ENCODE measurements at regions not wholly inside any gene's neighbourhood (a gene's known extent, or its start where the extent isn't known, plus 50 kb on each side); places are given as distances from the start of the nearest gene placed in this dataset.

GRCh38 chr9:134214386-134214765, 50.0 kb upstream of the RNU6ATAC start:
- no peak for DNase-seq

DNA sequence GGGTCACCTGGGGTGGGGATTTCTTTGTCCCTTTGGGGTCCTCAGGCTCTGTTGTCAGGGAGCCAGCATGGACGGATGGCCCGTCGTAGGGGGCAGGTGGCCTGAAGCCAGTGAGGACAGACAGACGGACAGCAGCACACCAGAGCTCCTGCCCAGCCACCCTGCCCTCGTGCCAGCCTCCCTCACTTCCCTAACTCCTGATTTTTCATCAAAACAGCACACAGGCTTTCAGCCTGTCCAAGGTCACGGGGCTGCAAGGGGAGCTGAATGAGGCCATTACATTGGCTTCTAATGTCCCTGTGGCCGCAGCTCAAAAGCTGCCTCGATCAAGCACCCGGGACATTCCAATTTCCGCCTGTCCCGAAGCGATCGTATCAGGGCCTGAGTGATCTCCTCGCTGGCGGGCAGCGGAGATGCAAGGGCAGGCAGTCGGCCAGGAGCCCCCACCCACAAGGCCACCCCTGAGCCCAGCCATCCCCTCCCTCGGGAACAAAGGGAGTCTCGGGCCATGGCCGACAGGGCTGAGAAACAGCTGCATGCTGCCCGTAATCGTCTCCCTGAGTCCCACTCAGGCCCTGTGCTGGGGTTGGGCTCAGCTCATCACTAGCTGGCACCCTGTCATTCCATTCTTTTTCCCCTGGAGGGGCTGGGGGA, 50.5 kb upstream of the RNU6ATAC start:
- DNase-seq: no peak

- no peak for DNase-seq
Observed at GRCh38 chr9:134215420-134215698, 51.0 kb upstream of the RNU6ATAC start.

DNA sequence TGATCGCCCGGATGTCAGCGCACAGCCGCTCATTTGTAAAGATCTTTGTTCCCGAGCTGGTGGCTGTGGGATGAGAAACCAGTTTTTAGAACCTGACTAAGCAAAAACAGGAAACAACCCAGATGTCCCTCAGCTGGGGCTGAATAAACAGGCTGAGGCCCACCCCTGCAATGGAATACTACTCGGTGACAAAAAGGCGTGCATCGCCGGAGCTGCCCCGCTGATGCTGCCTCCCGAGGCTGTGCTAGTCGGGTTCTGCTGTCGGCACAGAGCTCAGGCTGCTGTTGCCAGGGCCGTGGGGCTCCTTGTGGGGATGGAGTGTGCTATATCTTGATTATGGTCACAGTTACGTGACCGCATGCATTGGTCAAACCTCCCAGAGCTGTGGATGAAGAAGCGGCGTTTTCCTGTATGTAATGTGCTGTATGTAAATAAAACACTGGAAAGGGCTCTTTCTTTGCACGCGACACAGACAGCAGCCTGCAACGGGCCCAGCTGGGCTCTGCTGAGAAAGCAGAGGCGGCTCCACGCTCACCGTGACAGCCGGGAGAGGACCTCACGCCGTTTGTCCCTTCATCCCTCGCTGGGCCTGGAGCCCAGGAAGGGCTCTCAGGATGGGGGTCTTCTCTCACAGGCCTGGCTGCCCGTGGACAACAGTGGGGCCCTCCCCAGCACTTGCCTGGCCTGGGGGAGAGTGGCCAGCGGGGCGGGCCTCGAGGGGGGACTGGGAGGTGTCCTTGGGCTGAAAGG, 51.5 kb upstream of the RNU6ATAC start:
- DNase-seq: no peak

GRCh38 chr9:134216449-134216951, 52.1 kb upstream of the RNU6ATAC start:
- no peak for DNase-seq

GRCh38 chr9:134216961-134217360, 52.6 kb upstream of the RNU6ATAC start:
- no peak for DNase-seq

DNA sequence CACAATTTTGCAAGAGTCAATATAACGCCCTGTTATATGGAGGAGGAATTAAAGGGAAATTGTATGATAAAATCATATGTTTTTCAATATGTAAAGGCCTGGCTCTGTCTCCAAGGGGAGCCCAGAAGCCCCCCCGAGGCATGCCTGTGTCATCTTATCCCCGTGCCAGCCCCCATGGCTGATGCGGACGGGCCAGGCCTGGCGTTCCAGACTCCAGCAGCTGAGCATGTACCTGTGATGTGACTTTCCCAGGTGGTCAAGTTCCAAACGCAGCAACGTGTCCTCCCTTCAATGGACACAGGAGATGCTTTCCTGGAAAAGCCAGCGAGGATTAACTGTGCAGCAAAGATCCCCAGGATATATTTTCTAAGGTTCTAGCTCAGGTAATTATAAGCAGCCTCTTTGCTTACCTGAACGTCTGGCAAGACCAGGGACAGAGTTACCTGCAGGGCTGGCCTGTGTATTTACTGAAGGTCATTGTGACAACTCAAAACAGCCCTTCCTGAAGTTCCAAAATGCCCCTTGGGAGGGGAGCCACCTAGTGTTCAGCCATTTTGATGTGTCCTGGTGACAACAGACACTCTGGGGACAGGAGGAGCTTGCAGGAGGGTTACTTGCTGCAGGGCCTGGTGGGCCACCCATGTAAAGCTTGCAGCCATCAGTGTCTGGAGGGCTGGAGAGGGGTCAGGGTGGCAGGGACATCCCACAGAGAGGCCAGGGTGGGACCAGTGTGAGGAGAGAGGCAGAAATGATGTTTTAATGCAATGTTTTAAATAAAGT, 53.3 kb upstream of the RNU6ATAC start:
- peak; percentile 30 for DNase-seq

- DNase-seq: no peak
Observed at GRCh38 chr9:134218230-134218629, 53.9 kb upstream of the RNU6ATAC start.

- DNase-seq: no peak
Observed at GRCh38 chr9:134219646-134220060, 55.3 kb upstream of the RNU6ATAC start.

GRCh38 chr9:134220311-134220710, 55.9 kb upstream of the RNU6ATAC start:
- DNase-seq: no peak

DNA sequence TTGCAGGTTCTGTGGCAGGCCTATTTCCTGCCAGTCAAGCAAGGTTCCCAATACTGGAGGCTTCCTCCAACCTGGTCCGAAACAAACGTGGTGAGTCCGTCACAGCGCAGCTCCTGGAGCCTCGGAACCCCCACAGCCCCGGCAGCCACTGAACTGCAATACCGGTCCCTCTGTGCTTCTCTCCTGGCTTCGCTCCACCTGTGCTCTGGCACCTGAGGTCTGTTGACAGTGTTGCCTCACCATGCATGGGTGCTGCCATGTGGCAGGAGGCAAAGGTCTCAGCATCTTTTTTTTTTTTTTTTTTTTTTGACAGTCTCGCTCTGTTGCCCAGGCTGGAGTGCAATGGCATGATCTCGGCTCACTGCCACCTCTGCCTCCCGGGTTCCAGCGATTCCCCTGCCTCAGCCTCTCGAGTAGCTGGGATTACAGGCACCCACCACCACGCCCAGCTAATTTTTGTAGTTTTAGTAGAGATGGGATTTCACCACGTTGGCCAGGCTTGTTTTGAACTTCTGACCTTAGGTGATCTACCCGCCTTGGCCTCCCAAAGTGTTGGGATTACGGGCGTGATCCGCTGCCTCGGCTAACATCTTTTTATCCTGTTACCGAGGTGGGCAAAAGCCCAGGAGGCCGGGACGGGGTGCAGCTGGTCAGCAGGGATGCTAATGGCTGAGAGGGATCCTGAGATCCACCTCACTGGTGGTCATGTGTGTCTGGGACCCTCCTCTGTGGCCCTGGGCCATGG, 57.1 kb upstream of the RNU6ATAC start:
- no peak for DNase-seq

- no peak for DNase-seq
Observed at GRCh38 chr9:134222018-134222573, 57.7 kb upstream of the RNU6ATAC start.

- no peak for DNase-seq
Observed at GRCh38 chr9:134223091-134223490, 58.7 kb upstream of the RNU6ATAC start.

GRCh38 chr9:134223591-134224122, 59.3 kb upstream of the RNU6ATAC start:
- DNase-seq: no peak

GRCh38 chr9:134224127-134224526, 59.8 kb upstream of the RNU6ATAC start:
- DNase-seq: no peak

DNA sequence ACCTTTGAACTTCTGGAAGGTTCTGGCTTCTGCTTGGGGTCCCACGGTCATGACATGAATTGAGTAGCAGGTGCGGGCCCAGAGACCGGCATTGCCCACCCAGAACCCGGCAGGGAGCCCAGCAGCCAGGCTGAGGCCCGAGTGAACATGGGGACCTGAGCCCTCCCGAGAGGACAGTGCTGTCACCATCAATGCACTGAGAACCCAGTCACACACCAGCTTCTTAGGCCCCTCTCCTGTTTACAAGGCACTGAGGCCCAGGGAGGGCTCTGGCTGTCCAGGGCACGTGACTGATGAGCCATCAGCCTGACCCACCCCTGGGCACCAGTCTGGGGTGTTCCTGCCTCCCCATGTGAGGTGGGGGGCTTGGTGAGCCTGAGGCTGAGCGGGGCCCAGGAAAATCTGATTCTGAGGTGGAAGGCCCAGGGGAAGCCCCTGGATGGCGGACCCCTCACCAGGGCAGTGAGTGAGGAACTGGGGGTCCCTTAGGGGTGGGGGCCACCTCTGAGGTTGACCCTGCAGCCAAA, 60.3 kb upstream of the RNU6ATAC start:
- no peak for DNase-seq

- no peak for DNase-seq
Observed at GRCh38 chr9:134225186-134225585, 60.8 kb upstream of the RNU6ATAC start.

DNA sequence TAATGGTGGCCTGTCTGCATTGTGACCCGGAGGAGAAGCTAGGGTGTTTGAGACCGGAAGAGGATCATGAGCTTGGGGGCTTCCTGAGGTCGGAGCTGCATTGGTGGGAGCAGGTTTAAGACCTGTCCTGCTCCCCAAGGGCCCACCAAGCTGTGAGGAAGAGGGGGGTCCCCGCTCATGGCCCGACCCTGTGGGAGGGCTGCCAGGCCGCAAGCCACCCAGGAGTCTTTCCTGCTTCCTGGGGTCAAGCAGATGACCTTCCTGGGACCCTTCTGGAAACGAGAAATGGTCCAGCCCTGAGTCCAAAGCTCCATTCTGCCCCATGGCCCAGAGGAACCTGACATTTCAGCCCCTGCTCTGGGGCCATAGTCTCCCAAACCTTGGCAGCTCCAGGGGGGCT, 61.5 kb upstream of the RNU6ATAC start:
- no peak for DNase-seq

- no peak for DNase-seq
Observed at GRCh38 chr9:134226221-134226930, 62.0 kb upstream of the RNU6ATAC start.

DNA sequence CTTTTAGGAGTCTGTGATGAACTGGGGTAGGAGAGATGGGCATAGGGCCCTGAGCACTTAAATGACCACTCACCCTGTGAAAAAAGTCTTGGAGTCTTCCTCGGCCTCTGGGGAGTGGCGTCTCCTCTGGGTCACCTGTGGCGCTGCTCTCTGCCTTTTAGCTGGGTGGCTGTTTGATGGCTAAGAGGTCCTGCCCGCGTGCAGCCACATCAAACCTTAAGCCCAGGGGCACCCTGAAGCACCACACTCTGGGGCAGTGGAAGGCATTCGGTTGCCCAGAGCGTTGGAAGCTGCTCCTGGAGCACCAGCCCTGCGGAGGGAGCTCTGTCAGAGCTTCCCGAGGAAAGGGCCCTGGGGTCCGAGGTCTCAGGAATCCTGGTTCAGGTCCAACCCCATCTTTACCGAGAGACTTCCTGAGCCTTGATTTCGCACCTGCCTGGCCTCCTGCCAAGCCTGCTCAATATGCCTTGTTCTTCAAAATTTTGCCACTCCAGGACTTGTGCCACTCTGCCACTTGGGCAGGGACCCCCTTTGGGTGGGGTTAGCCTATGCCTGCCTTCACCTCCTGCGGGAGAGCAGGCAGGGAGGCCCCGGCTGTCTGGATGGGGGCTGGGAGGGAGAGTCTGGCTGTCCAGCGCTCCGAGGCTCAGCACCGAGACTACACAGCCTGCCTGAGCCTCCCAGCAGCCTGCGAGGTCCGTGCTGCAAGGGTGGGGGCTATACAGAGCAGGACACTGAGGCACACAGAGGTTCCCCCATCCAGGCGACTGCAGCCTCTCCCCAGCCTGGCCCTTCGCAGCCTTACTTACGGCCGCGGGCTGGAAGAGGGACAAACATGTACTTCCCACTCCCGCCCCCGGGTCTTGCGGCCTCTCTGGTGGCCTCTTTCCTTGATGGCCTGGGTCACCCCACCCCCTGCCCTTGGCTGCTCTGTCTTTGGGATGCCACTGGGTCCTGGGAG, 63.4 kb upstream of the RNU6ATAC start:
- peak; percentile 17 for DNase-seq
